NCI-H1417 (cell line): ENCODE measurements at regions not wholly inside any gene's neighbourhood (a gene's known extent, or its start where the extent isn't known, plus 50 kb on each side); places are given as distances from the start of the nearest gene placed in this dataset.

Experiments
- DNase-seq, 3 experiments: peaks; one replicate each; lab custom pipeline; 2025; lab: John Stamatoyannopoulos, UW

DNA sequence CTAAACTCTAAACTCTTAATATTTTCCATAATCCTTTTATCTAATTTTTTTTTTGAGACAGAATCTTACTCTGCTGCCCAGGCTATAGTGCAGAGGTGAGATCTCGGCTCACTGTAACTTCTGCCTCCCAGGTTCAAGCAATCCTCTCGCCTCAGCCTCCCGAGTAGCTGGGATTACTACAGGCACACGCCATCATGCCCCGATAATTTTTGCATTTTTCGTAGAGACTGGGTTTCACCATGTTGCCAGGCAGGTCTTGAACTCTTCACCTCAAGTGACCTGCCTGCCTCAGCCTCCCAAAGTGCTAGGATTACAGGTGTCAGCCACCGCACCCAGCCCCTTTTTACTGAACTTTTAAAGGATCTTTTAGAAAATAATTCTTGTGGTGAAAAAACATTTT lies 110.2 kb upstream of the PHF14 start:
- DNase-seq, result no peak

DNA sequence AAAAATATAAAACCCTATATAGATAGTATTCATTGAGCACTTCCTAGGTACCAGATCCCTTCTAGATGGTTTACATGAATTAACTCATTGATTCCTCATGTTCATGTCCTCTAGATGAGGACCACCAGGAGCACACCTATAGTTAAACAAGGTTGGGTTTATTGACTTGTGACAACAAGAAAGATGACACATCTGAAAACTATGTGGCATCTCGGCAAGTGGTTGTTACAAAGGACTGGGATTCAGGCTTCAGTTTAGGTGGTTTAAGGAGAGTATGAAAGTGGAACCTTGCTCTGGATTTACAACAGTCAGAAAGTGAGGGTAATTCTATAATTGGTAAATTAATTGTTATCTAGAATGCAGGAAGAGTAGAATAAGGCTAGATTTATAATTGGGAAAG lies 99.0 kb upstream of the PHF14 start:
- no peak for DNase-seq

DNA sequence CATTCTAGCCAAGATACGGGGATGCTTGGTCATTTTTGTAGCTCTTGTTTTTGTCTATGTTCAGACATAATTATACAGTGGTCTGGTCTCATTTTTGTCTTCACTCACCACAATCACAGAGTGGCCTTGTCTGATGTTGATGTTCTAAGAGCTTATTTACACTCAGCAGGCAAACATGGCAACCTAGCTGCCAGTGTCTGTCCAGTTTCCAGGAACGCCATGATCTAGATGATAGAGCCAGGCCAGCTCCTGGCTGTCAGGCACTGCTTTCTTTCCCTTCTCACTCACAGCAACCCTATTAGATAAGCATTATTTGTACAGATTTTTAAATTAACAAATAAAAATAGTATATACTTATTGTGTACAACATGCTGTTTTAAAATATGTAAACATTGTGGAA lies 98.6 kb upstream of the PHF14 start:
- no peak for DNase-seq

DNA sequence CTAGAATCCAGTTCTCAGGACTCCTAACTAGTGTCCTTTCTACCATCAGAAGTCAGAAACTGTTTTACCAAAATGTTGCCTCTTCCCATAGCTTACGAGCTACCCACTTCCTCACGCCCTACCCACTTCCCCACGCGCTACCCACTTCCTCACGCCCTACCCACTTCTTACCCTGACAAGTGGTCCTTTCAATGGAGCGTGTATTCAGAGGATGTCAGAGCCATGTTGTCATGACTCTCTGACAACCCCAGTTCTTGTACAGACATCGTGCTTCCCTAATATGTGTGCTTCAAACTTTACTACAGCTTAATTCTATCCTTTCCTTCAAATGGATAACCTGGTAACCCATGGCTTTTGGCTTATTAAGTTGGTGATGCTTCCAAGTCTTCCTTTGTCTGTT lies 84.8 kb upstream of the PHF14 start:
- no peak for DNase-seq

DNA sequence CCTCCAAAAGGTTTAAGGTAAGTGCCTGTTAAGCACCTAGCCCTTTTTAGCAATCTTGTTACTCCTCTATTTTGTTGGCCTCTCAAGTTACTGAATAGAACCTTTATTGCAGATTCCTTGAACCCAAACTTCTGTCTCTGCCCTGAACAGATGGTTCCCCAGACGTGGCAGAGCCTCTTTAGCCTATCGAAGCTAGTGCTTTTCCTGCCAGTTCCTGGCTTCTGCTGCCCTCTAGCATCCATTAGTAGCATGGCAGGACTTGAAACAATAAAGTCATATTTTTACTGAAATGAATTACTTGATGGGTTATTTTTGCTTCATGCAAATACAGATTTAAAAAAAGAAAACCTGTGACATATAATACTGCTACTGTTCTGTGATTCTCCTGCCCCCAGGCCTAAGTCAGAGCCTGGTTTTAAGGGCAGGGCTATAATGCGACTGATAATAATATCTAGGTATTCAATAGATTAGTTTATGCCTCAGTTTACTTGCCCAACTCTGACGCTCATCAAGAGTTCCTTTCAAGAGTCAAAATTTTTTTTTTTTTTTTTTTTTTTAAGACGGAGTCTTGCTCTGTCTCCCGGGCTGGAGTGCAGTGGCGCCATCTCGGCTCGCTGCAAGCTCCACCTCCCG lies 84.3 kb upstream of the PHF14 start:
- DNase-seq, result peak; percentile 32 to 84 (median 41)

DNA sequence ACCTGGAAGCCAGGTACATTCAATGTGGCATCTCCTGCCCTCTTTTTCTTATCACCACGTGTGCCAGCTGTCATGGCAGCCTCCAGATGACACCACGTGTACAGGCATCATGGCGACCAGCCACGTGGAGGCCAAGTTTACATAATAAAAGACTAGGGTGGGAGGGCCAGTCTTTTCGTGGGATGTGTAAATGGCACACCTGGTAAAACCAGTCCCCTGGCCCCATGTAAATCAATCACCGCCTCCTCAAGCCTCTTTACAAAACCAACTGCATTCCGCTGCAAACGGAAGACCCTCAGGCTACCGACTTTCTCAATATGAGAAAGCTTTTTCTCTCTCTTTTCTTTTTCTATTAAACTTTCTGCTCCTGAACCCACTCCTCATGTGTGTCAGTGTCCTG lies 65.1 kb upstream of the PHF14 start:
- no peak for DNase-seq

DNA sequence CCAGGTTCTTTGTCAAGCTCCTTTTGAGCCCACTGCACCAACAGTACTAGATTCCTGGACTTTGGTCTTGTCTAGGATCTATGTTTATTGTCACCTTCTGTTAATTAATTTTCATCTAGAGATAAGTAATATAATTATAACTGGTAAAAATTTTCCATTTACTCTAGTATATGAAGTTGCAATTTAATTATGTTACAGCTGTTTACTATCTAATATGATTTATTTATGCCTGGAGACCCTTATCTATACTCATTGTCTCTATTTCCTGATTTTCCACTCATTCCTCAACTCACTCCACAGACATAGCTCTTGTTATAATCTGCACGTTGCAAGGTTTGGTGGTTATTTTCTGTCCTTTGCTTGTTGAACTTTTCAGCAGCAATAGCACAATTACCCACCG lies 63.2 kb upstream of the PHF14 start:
- DNase-seq, result no peak

DNA sequence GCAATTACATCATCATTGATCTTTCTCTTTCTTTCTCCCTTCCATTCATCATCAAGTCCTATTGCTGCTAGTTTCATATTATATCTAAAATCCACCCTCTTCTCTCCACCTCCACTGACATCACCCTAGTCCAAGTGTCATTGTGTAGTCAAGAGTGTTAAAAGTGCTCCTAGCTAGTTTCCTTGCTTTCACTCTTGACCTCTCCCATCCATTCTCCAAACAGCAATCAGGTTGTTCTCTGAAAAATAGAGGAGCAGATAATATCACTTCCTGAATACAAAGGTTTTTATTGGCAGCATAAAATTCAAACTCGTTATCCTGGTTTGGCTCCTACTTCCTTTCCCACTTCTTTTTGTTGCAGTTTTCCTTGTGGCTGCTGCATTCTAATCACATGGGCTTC lies 61.6 kb upstream of the PHF14 start:
- no peak for DNase-seq

DNA sequence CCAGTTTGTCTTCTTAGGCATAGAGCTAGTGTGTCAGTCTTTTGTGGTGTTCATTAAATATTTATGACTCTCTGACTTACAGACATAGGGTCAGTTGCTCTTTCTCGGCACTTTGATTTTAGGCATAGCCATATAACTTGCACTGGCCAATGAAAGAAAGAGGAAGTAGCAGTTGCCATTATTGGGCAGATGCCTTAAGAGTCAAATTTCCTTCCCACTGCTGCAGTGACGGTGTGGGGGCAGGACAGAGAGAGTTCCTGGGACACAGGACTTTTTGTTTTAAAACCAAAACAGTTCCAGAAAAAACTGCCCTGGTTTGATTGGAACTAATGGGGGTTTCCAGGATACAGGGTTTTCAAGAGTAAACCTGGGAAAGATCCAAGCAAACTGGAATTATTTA lies 60.2 kb upstream of the PHF14 start:
- no peak for DNase-seq

DNA sequence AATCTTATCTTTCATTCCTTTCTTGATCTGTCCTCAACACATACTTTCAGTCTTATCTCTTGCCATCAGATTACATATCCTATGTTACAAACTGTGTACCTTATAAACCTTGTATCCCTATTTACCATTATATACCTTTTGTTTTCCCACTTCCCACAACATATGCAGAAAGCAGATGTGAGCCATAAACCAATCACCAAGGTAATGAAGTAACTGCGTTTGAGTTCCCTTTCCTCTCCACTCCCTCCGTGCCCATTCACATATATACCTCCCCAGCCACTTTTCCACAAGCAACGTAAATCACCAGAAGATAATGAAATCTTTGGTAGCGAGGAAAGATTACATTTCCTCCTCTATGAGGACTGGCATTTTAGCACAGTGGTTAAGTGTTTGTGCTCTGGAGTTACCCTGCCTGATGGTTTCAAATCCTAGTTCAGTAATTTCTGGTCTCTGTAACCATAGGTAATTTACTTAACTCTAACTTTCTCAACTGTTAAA lies 55.5 kb upstream of the PHF14 start:
- no peak for DNase-seq

DNA sequence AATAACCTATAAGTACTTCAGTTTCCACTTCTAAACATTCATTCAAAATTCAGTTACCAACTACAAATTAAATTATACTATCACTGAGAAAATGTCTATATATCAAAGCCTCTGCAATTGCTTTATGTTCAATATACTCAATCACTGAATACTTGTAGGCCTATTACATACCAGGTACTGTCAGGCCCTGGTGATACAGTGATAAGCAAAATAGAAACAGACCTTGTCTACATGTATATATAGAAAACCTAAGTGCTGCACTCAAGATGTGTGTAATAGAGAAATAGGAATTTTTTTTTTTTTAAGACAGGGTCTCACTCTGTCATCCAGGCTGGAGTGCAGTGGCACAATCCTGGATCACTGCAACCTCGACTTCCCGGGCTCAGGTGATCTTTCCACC lies 53.7 kb upstream of the PHF14 start:
- DNase-seq, result no peak
